A673 (cell line): ENCODE measurements at regions not wholly inside any gene's neighbourhood (a gene's known extent, or its start where the extent isn't known, plus 50 kb on each side); places are given as distances from the start of the nearest gene placed in this dataset.

Experiments
- BruUV-seq: library from RNA; stranded (reverse); fragments of 400-500 nt; replicated peaks from 2 replicates; lab custom pipeline; 2021; lab: Mats Ljungman, UMichigan
- CTCF ChIA-PET: fragments of 300-600 bp; sonication (Branson Sonifier 250); formaldehyde crosslinking; loops from one replicate; lab custom pipeline; 2022; ENCODE audit warnings: antibody characterized with exemption; lab: Charles Lee
- POLR2A ChIA-PET: fragments of 300-600 bp; sonication (Branson Sonifier 250); formaldehyde crosslinking; loops from one replicate; lab custom pipeline; 2022; ENCODE audit warnings: antibody characterized with exemption; ENCODE audit not compliant: low non-redundant PET; lab: Charles Lee
- DNase-seq: peaks from one replicate; pipeline ENCODE4 v3.0.0-alpha.2; 2015; ENCODE audit warnings: low spot score
- H3K27ac ChIP-seq: fragments of 200-600 bp; sonication (generic); 2 replicates; pipeline ENCODE4 v1.5.1; 2016; ENCODE audit warnings: mixed run types, low read depth, mild to moderate bottlenecking, mixed read lengths, antibody characterized with exemption, low read length; ENCODE audit not compliant: poor library complexity, severe bottlenecking
- H3K27me3 ChIP-seq: fragments of 200-600 bp; sonication (generic); replicated peaks from 2 replicates; pipeline ENCODE4 v1.6.1; 2017; ENCODE audit warnings: mixed run types, low read depth, mild to moderate bottlenecking, mixed read lengths, antibody characterized with exemption, low read length; ENCODE audit not compliant: insufficient read depth, poor library complexity
- H3K36me3 ChIP-seq: fragments of 200-600 bp; sonication (generic); 2 replicates; pipeline ENCODE4 v1.6.1; 2016; ENCODE audit warnings: mixed run types, mild to moderate bottlenecking, mixed read lengths, antibody characterized with exemption, low read length; ENCODE audit not compliant: insufficient read depth, poor library complexity, severe bottlenecking
- H3K4me1 ChIP-seq: fragments of 200-600 bp; sonication (generic); 2 replicates; pipeline ENCODE4 v1.6.1; 2017; ENCODE audit warnings: mixed run types, mild to moderate bottlenecking, mixed read lengths, antibody characterized with exemption, low read length; ENCODE audit not compliant: insufficient read depth, poor library complexity, severe bottlenecking
- H3K4me3 ChIP-seq: fragments of 200-600 bp; sonication (generic); 2 replicates; pipeline ENCODE4 v1.5.1; 2016; ENCODE audit warnings: low read depth, mixed run types, mild to moderate bottlenecking, mixed read lengths, low read length; ENCODE audit not compliant: poor library complexity, severe bottlenecking
- H3K9me3 ChIP-seq: fragments of 200-600 bp; sonication (generic); 2 replicates; pipeline ENCODE4 v1.6.1; 2016; ENCODE audit warnings: mixed run types, low read depth, mild to moderate bottlenecking, mixed read lengths, antibody characterized with exemption, low read length; ENCODE audit not compliant: poor library complexity, severe bottlenecking
- EZH2 ChIP-seq: fragments of 200-600 bp; sonication (generic); IDR thresholded peaks from 2 replicates; pipeline ENCODE4 v1.6.1; 2017; ENCODE audit warnings: borderline replicate concordance, low read depth, mild to moderate bottlenecking, mixed read lengths, antibody characterized with exemption, low read length; ENCODE audit not compliant: poor library complexity, severe bottlenecking
- intact Hi-C: fragments of 100-400 bp; cut with micrococcal nuclease; formaldehyde crosslinking; loops from one replicate; pipeline ENCODE4 v1.10.0; 2022; ENCODE audit not compliant: unreplicated experiment
- TF ChIP-seq, protein P1 (sequence below): fragments of 300-800, 200-600 bp; sonication (generic); conservative IDR thresholded peaks from 2 replicates; pipeline ENCODE4 v1.5.1; 2017; ENCODE audit warnings: low read depth, mild to moderate bottlenecking, antibody characterized with exemption, low read length, moderate library complexity, mixed read lengths

DNA sequence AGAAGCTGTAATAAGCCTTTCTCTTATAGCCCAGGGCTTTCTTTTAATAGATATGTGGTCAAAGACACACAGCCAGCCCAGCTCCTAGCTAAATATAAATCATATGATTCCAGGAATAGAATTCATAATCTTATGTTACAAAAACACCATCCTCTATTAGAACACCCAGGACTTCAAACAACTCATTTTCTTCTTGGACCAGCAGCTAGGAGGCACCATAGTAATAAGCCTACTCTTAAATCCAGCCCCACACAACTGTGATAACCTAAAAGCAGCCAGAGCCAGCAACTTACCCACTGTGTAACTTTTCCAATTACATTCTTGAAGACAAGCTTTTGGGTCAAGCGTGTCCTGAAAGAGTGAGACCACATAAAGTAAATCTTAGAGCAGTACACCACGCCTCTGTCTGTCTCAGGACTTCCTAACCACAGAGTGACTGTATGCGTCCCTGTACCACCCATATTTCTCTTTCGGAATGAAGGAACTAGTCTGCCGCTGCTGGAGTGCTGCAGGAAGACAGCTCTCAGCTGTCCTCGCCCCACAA, 223.8 kb downstream of the TLE1 start:
- ChIA-PET CTCF (no interaction called here), POLR2A (no interaction called here)
- Histone ChIP-seq H3K36me3 (no peaks in the 10 kb centered on the region), H3K27ac (no peak overlapping the region), H3K4me3 (no peak overlapping the region), H3K4me1 (no peaks in the 10 kb centered on the region), H3K9me3 (no peaks in the 10 kb centered on the region), H3K27me3 (no peaks in the 10 kb centered on the region)
- BruUV-seq, result no TSS peak
- intact Hi-C loops, result no loop called here
- no peak for DNase-seq
- TF ChIP-seq, protein P1, sequence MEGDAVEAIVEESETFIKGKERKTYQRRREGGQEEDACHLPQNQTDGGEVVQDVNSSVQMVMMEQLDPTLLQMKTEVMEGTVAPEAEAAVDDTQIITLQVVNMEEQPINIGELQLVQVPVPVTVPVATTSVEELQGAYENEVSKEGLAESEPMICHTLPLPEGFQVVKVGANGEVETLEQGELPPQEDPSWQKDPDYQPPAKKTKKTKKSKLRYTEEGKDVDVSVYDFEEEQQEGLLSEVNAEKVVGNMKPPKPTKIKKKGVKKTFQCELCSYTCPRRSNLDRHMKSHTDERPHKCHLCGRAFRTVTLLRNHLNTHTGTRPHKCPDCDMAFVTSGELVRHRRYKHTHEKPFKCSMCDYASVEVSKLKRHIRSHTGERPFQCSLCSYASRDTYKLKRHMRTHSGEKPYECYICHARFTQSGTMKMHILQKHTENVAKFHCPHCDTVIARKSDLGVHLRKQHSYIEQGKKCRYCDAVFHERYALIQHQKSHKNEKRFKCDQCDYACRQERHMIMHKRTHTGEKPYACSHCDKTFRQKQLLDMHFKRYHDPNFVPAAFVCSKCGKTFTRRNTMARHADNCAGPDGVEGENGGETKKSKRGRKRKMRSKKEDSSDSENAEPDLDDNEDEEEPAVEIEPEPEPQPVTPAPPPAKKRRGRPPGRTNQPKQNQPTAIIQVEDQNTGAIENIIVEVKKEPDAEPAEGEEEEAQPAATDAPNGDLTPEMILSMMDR, result no peak
- TF ChIP-seq EZH2, result no peak

DNA sequence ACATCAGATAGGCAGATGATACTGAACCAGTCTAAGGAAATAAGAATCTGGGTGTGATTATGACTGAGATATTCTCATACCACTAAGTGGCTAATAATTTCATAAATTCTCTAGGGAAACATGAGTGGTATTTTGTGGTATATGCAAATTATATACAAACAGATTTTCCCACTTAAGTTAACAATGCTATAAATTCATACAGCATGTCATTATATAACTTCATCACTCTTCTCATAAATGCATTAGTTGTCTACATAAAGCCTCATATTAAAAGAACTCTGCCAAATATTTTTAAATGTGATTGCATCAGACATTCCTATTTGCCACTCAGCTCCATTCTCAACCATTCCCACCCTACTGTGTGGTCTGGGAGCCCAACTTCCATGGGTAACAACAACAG, 226.5 kb downstream of the TLE1 start:
- no peaks in the 10 kb centered on the region for H3K4me1 ChIP-seq
- no peaks in the 10 kb centered on the region for H3K36me3 ChIP-seq
- no peaks in the 10 kb centered on the region for H3K27me3 ChIP-seq
- H3K9me3 ChIP-seq, result no peaks in the 10 kb centered on the region
- intact Hi-C loops, result no loop called here
- no peak overlapping the region for H3K27ac ChIP-seq
- H3K4me3 ChIP-seq, result no peak overlapping the region
- DNase-seq, result no peak
- ChIA-PET POLR2A (no interaction called here), CTCF (no interaction called here)
- TF ChIP-seq EZH2, result no peak
- TF ChIP-seq, protein P1, result no peak
- BruUV-seq, result no TSS peak

DNA sequence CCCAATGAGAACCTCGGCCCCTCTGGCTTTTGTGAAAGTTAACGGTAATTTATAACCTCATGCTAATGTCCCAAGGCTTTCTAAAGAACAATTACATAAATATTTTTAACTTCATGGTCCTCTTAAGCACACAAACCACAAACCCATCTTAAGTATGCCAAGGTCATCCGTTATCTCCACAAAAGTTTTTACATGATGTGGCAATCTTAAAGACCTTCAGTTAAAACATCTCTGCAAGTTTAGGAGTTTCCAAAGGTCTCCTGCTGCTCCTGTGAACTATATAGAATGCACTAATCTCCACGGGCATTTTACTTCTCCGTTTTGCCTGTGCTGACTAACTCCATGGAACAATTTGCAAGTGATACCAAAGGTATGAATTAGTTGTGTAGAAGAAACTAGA, 228.2 kb downstream of the TLE1 start:
- no peak for DNase-seq
- no peaks in the 10 kb centered on the region for H3K4me1 ChIP-seq
- no peaks in the 10 kb centered on the region for H3K9me3 ChIP-seq
- no peaks in the 10 kb centered on the region for H3K27me3 ChIP-seq
- TF ChIP-seq, protein P1, result no peak
- TF ChIP-seq EZH2, result no peak
- no peak overlapping the region for H3K27ac ChIP-seq
- H3K4me3 ChIP-seq, result no peak overlapping the region
- intact Hi-C loops, result no loop called here
- POLR2A ChIA-PET, result no interaction called here
- no peaks in the 10 kb centered on the region for H3K36me3 ChIP-seq
- BruUV-seq, result no TSS peak
- CTCF ChIA-PET, result no interaction called here
